ENCODE measurements at regions not wholly inside any gene's neighbourhood (a gene's known extent, or its start where the extent isn't known, plus 50 kb on each side); places are given as distances from the start of the nearest gene placed in this dataset.

DNA sequence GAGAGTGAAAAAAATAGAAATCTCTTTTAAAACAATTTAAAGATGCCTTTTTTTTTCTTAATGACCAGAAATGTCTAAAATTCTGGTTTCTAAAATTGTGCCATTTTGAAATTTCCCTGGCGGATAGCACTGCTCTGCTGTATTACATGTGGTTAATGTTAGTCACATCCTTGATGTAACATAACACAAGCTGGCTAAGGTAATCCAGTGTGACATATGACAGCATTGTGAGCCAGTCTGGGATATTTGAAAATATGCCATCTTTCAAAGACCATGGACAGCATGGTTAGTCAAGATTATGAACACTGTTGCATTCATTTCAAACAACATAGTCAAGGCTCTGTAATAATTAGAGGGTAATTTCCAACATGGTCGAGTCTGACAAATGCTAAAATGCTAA lies 133.2 kb downstream of the ALX1 start:
- TF ChIP-seq, protein P1, sequence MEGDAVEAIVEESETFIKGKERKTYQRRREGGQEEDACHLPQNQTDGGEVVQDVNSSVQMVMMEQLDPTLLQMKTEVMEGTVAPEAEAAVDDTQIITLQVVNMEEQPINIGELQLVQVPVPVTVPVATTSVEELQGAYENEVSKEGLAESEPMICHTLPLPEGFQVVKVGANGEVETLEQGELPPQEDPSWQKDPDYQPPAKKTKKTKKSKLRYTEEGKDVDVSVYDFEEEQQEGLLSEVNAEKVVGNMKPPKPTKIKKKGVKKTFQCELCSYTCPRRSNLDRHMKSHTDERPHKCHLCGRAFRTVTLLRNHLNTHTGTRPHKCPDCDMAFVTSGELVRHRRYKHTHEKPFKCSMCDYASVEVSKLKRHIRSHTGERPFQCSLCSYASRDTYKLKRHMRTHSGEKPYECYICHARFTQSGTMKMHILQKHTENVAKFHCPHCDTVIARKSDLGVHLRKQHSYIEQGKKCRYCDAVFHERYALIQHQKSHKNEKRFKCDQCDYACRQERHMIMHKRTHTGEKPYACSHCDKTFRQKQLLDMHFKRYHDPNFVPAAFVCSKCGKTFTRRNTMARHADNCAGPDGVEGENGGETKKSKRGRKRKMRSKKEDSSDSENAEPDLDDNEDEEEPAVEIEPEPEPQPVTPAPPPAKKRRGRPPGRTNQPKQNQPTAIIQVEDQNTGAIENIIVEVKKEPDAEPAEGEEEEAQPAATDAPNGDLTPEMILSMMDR (conservative IDR thresholded peaks at IDR 0.05), result no peak
- TF ChIP-seq ZFX (IDR thresholded peaks at IDR 0.05), result no peak

Data from C4-2B (cell line).